ENCODE measurements at regions not wholly inside any gene's neighbourhood (a gene's known extent, or its start where the extent isn't known, plus 50 kb on each side); places are given as distances from the start of the nearest gene placed in this dataset.

DNA sequence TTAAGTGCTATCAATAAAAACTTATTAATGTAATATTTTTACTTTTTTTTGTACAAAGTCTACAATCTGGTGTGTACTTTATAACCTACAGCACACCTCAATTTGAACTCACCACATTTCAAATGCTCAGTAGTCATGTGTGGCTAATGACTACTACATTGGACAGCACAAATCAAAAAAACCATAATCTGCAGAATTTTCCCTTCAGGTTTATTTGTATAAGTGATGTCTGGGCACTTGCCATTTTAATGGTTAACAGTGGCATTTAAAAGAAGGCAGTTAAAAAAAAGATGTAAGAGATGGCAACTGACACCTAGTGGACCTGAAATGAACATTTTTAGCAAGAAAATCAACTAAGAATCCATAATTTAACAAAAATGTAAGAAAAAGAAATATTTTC is 124.6 kb upstream of the NRBF2 start:
- H3K4me1 ChIP-seq (ENCODE audit: control insufficient read depth in 3 of 3, insufficient read depth in 3 of 3, low read length in 3 of 3): no peaks in the 10 kb centered on the region
- H3K4me3 ChIP-seq (ENCODE audit: low read length in 3 of 3): no peak overlapping the region
- H3K27me3 ChIP-seq (ENCODE audit: control insufficient read depth in 3 of 3, insufficient read depth in 3 of 3, low read length in 3 of 3): no peaks in the 10 kb centered on the region
- no peak overlapping the region for H3K9ac ChIP-seq (ENCODE audit: low read depth in 1 of 3, low read length in 3 of 3)
- no peaks in the 10 kb centered on the region for H3K9me3 ChIP-seq (ENCODE audit: control insufficient read depth in 3 of 3, low read length in 3 of 3)
- no peak overlapping the region for H3K27ac ChIP-seq (ENCODE audit: low read depth, low read length)
- no peaks in the 10 kb centered on the region for H3K36me3 ChIP-seq (ENCODE audit: control insufficient read depth in 3 of 3, insufficient read depth in 3 of 3, low read length in 3 of 3)

DNA sequence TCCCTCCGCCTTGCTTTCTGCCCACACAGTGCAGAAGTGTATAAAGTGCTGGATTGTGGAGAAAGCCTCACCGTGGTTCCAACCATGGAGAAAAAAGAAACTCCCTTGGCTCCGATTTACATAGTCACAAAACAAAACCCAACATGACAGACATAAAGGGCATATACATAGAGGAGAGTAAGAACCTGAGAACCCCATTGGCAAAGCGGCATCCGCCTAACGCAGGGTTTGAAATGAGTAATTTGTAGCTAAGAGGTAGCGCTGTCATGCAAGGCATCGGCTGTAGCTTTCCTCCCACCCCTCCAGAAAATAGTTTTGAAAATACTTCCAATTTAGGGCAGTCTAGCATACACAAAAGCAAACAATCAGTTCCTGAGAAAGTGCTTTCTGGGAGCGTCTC is 126.0 kb upstream of the NRBF2 start:
- H3K36me3 ChIP-seq (ENCODE audit: control insufficient read depth in 3 of 3, insufficient read depth in 3 of 3, low read length in 3 of 3): no peaks in the 10 kb centered on the region
- H3K9me3 ChIP-seq (ENCODE audit: control insufficient read depth in 3 of 3, low read length in 3 of 3): no peaks in the 10 kb centered on the region
- H3K4me3 ChIP-seq (ENCODE audit: low read length in 3 of 3): no peak overlapping the region
- H3K4me1 ChIP-seq (ENCODE audit: control insufficient read depth in 3 of 3, insufficient read depth in 3 of 3, low read length in 3 of 3): no peaks in the 10 kb centered on the region
- H3K27me3 ChIP-seq (ENCODE audit: control insufficient read depth in 3 of 3, insufficient read depth in 3 of 3, low read length in 3 of 3): no peaks in the 10 kb centered on the region
- H3K9ac ChIP-seq (ENCODE audit: low read depth in 1 of 3, low read length in 3 of 3): no peak overlapping the region
- H3K27ac ChIP-seq (ENCODE audit: low read depth, low read length): no peak overlapping the region

DNA sequence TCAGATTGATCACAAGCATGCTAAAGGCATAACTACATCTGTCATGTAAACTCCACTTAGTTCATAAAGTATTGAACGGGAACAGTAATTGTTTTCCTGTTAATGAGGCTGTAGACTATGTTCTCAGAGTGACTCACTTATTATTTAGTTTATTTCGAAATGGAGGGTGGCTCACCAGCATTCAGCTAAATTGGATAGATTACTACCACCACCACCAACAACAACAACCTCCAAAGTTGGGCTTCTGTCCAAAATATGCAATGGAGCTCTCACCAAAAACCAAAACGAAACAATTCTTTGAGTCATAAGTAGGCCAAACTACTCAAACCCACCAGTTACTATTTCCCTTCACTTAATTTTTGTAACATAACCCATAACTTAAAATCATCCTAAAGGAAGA is 127.9 kb upstream of the NRBF2 start:
- no peaks in the 10 kb centered on the region for H3K36me3 ChIP-seq (ENCODE audit: control insufficient read depth in 3 of 3, insufficient read depth in 3 of 3, low read length in 3 of 3)

DNA sequence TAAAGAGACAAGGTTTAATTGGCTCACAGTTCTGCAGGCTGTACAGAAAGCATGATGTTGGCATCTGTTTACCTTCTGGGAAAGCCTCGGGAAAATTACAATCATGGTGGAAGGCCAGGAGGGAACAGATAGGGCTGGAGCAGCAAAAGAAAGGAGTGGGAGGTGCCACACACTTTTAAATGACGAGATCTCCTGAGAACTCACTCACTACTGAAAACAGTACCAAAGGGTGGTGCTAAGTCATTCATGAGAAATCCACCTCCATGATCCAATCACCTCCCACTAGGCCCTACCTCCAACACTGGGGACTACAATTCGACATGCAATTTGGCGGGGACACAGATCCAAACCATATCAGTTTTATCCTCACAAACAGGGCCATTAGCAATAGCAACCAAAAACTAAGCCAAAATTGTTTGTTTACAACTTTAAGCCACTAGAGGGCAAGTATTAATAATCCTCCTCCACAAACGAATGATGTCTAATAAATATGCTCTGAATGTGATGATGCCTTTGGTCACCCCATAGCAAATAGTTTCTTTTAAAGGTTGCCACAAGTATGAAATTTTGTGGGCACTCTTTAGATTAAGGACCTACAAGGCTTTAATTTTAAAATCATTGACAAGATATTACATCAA is 129.2 kb upstream of the NRBF2 start:
- no peaks in the 10 kb centered on the region for H3K9me3 ChIP-seq (ENCODE audit: control insufficient read depth in 3 of 3, low read length in 3 of 3)
- H3K36me3 ChIP-seq (ENCODE audit: control insufficient read depth in 3 of 3, insufficient read depth in 3 of 3, low read length in 3 of 3): no peaks in the 10 kb centered on the region
- H3K9ac ChIP-seq (ENCODE audit: low read depth in 1 of 3, low read length in 3 of 3): no peak overlapping the region
- no peaks in the 10 kb centered on the region for H3K4me1 ChIP-seq (ENCODE audit: control insufficient read depth in 3 of 3, insufficient read depth in 3 of 3, low read length in 3 of 3)
- no peak overlapping the region for H3K27ac ChIP-seq (ENCODE audit: low read depth, low read length)
- H3K27me3 ChIP-seq (ENCODE audit: control insufficient read depth in 3 of 3, insufficient read depth in 3 of 3, low read length in 3 of 3): no peaks in the 10 kb centered on the region
- H3K4me3 ChIP-seq (ENCODE audit: low read length in 3 of 3): no peak overlapping the region

More for the DNA sequence above, 127.9 kb upstream of the NRBF2 start:
- Histone ChIP-seq H3K4me1 (ENCODE audit: control insufficient read depth in 3 of 3, insufficient read depth in 3 of 3, low read length in 3 of 3) (no peaks in the 10 kb centered on the region), H3K4me3 (ENCODE audit: low read length in 3 of 3) (no peak overlapping the region), H3K9me3 (ENCODE audit: control insufficient read depth in 3 of 3, low read length in 3 of 3) (no peaks in the 10 kb centered on the region), H3K27me3 (ENCODE audit: control insufficient read depth in 3 of 3, insufficient read depth in 3 of 3, low read length in 3 of 3) (no peaks in the 10 kb centered on the region), H3K27ac (ENCODE audit: low read depth, low read length) (no peak overlapping the region), H3K9ac (ENCODE audit: low read depth in 1 of 3, low read length in 3 of 3) (no peak overlapping the region)

DNA sequence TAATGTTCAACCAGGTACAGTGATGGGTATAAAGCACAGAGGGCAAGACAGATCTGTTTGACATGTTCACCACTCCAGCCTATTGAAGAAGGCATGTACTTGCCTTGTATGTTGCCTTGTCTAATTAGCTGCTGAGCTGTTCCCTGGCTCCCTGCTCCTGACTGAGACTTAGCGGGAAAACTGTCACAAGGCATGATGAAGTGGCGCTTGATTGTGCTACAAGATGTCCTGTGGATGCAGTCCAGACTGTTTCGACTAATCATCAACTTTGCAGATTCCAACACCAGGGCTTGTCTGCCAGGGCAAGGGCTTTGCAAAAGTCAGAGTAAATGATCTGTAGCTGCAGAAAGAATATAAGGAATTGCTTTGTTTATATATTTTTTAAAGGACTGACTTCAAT is 136.2 kb upstream of the NRBF2 start:
- Histone ChIP-seq H3K27ac (ENCODE audit: low read depth, low read length) (no peak overlapping the region), H3K9ac (ENCODE audit: low read depth in 1 of 3, low read length in 3 of 3) (no peak overlapping the region), H3K36me3 (ENCODE audit: control insufficient read depth in 3 of 3, insufficient read depth in 3 of 3, low read length in 3 of 3) (no peaks in the 10 kb centered on the region), H3K4me3 (ENCODE audit: low read length in 3 of 3) (no peak overlapping the region), H3K4me1 (ENCODE audit: control insufficient read depth in 3 of 3, insufficient read depth in 3 of 3, low read length in 3 of 3) (peaks cover 0 to 5% (median 5%) of the 10 kb centered on the region in 3 donors), H3K27me3 (ENCODE audit: control insufficient read depth in 3 of 3, insufficient read depth in 3 of 3, low read length in 3 of 3) (no peaks in the 10 kb centered on the region), H3K9me3 (ENCODE audit: control insufficient read depth in 3 of 3, low read length in 3 of 3) (no peaks in the 10 kb centered on the region)

DNA sequence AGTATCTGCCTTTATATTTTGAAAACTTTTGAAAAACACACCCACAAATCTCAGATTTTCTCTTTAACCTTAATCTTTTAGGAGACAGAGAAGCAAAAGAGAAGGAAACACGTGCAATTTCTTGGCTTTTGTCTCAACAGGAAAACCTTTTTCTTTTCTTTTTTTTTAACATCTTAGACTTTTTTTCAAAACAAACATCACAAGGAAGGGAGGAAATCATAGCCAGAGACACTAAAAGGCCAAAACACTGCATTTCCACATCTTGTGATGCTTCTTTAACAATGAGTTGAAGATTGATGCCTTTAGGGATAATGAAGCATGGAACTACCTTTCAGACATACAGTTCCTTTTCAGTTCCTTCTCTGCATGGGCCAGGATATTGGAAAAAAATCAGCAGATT is 136.6 kb upstream of the NRBF2 start:
- no peaks in the 10 kb centered on the region for H3K9me3 ChIP-seq (ENCODE audit: control insufficient read depth in 3 of 3, low read length in 3 of 3)
- no peak overlapping the region for H3K27ac ChIP-seq (ENCODE audit: low read depth, low read length)
- H3K4me1 ChIP-seq (ENCODE audit: control insufficient read depth in 3 of 3, insufficient read depth in 3 of 3, low read length in 3 of 3): peaks cover 0 to 5% (median 5%) of the 10 kb centered on the region in 3 donors
- no peaks in the 10 kb centered on the region for H3K36me3 ChIP-seq (ENCODE audit: control insufficient read depth in 3 of 3, insufficient read depth in 3 of 3, low read length in 3 of 3)
- H3K9ac ChIP-seq (ENCODE audit: low read depth in 1 of 3, low read length in 3 of 3): no peak overlapping the region
- H3K27me3 ChIP-seq (ENCODE audit: control insufficient read depth in 3 of 3, insufficient read depth in 3 of 3, low read length in 3 of 3): no peaks in the 10 kb centered on the region
- H3K4me3 ChIP-seq (ENCODE audit: low read length in 3 of 3): no peak overlapping the region

DNA sequence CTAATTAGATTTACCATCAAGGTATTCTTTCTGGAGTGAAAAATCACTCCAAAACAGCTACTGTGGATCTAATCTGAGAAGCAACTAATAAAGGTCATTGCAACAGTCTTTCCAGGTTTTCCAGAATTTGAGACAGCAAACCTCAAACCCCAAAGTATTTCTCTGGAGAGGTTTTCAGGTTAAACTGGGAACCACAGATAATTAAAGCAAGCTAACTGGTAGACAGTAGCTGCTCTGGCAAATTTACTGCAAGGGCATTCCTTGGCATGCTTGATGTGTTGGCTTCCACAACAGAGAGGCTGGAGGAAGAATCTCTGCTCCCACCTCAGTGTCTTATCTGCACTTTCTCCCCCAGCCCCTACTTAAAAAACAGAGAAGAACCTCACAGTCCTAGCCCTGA is 140.0 kb upstream of the NRBF2 start:
- Histone ChIP-seq H3K27ac (ENCODE audit: low read depth, low read length) (no peak overlapping the region), H3K9ac (ENCODE audit: low read depth in 1 of 3, low read length in 3 of 3) (no peak overlapping the region), H3K4me3 (ENCODE audit: low read length in 3 of 3) (no peak overlapping the region), H3K4me1 (ENCODE audit: control insufficient read depth in 3 of 3, insufficient read depth in 3 of 3, low read length in 3 of 3) (peaks cover 0 to 5% (median 5%) of the 10 kb centered on the region in 3 donors), H3K27me3 (ENCODE audit: control insufficient read depth in 3 of 3, insufficient read depth in 3 of 3, low read length in 3 of 3) (no peaks in the 10 kb centered on the region), H3K9me3 (ENCODE audit: control insufficient read depth in 3 of 3, low read length in 3 of 3) (no peaks in the 10 kb centered on the region), H3K36me3 (ENCODE audit: control insufficient read depth in 3 of 3, insufficient read depth in 3 of 3, low read length in 3 of 3) (no peaks in the 10 kb centered on the region)

DNA sequence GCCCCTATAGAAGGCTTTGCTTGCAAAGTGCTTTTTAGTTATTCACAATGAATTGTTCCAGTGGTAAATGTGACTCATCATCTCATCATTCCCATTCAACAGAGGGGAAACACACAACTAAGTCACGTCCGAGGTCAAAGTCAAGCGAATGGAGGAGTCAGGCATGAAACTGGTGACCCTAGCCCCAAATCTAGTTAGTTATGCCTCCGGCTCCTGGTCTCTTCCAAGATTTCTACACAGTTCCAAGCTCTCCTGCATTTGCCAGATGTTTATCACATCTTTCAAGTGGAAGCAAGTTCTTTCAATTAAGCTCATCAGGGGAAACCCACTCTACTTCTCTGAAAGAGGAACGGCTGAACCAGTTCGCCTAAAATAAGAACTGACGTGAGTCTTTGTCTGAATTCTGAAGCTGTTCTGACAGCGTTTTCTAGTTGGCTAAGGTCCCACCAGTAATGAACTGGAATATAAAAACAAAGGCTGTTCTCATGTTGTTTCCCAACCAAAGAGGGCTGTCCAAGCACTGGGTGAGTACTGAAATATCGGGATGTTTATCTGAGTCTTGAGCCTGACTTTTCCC is 140.9 kb upstream of the NRBF2 start:
- peak overlapping the region in 1 of 3 donors; percentile 23 for H3K4me3 ChIP-seq (ENCODE audit: low read length in 3 of 3)
- no peaks in the 10 kb centered on the region for H3K36me3 ChIP-seq (ENCODE audit: control insufficient read depth in 3 of 3, insufficient read depth in 3 of 3, low read length in 3 of 3)
- no peaks in the 10 kb centered on the region for H3K27me3 ChIP-seq (ENCODE audit: control insufficient read depth in 3 of 3, insufficient read depth in 3 of 3, low read length in 3 of 3)
- no peak overlapping the region for H3K9ac ChIP-seq (ENCODE audit: low read depth in 1 of 3, low read length in 3 of 3)
- no peaks in the 10 kb centered on the region for H3K9me3 ChIP-seq (ENCODE audit: control insufficient read depth in 3 of 3, low read length in 3 of 3)
- H3K27ac ChIP-seq (ENCODE audit: low read depth, low read length): no peak overlapping the region
- peaks cover 0 to 5% (median 5%) of the 10 kb centered on the region in 3 donors for H3K4me1 ChIP-seq (ENCODE audit: control insufficient read depth in 3 of 3, insufficient read depth in 3 of 3, low read length in 3 of 3)

DNA sequence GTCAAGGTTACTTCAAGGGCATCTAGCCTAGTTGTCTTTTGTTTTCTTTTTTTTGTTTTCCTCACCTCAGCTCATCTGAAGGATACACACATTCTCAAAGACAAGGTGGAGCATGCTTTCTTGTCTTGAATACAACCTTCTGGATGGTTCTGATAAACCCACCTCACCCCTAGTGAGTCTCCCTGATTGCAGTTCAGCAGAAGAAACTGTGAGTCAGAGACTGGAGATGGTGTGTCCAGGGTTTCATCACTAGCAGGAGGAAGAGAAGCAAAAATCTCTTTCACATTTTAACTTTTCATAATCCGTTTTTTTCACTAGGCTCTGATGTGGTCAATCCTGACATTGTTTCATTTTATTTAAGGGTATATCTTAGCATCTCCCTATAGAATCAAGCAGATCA is 143.0 kb upstream of the NRBF2 start:
- Histone ChIP-seq H3K4me1 (ENCODE audit: control insufficient read depth in 3 of 3, insufficient read depth in 3 of 3, low read length in 3 of 3) (peaks cover 0 to 5% (median 0%) of the 10 kb centered on the region in 3 donors), H3K9me3 (ENCODE audit: control insufficient read depth in 3 of 3, low read length in 3 of 3) (no peaks in the 10 kb centered on the region), H3K4me3 (ENCODE audit: low read length in 3 of 3) (no peak overlapping the region), H3K27ac (ENCODE audit: low read depth, low read length) (no peak overlapping the region), H3K9ac (ENCODE audit: low read depth in 1 of 3, low read length in 3 of 3) (no peak overlapping the region), H3K27me3 (ENCODE audit: control insufficient read depth in 3 of 3, insufficient read depth in 3 of 3, low read length in 3 of 3) (no peaks in the 10 kb centered on the region), H3K36me3 (ENCODE audit: control insufficient read depth in 3 of 3, insufficient read depth in 3 of 3, low read length in 3 of 3) (no peaks in the 10 kb centered on the region)

DNA sequence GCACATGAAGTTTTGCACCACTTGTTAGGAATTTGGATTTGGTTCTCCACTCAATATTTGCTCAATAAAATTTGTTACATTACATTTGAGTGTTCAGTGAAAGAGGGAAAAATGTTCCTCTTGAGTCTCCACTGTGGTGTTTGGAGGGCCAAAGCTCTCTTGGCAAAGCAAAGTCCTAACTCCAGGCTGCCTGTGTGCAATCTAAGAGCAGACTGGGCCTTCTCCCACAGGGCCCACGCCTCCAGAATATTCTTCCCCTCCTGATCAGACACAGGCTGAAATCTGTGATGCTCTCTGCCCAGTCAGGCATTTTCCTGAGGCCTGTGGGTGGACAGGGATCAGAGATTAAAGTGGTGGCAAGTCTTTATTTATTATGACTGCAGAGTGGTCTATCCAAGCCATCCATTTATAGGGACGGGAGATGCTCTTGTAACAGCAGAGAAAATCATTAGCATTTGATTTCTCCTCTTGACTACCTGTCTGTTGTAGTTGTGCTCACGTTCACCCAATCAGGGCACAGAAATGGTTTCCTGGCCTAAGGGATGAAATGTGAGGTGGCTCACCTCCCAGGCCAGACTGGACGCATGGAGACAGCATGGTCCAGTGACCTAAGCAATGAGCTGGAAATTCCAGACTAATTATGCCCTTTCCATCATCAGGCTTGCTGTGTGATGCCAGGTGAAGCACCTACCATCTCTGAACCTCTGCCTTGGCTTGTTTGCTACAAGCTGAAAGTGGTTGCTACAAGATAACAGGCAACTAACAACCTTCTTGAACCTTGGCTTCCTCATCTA is 147.1 kb upstream of the NRBF2 start:
- Histone ChIP-seq H3K9ac (ENCODE audit: low read depth in 1 of 3, low read length in 3 of 3) (no peak overlapping the region), H3K27ac (ENCODE audit: low read depth, low read length) (no peak overlapping the region), H3K9me3 (ENCODE audit: control insufficient read depth in 3 of 3, low read length in 3 of 3) (no peaks in the 10 kb centered on the region), H3K27me3 (ENCODE audit: control insufficient read depth in 3 of 3, insufficient read depth in 3 of 3, low read length in 3 of 3) (no peaks in the 10 kb centered on the region), H3K4me1 (ENCODE audit: control insufficient read depth in 3 of 3, insufficient read depth in 3 of 3, low read length in 3 of 3) (no peaks in the 10 kb centered on the region), H3K36me3 (ENCODE audit: control insufficient read depth in 3 of 3, insufficient read depth in 3 of 3, low read length in 3 of 3) (no peaks in the 10 kb centered on the region), H3K4me3 (ENCODE audit: low read length in 3 of 3) (no peak overlapping the region)
